HL-60 (cell line): ENCODE measurements at regions not wholly inside any gene's neighbourhood (a gene's known extent, or its start where the extent isn't known, plus 50 kb on each side); places are given as distances from the start of the nearest gene placed in this dataset.

Experiments used
- CTCF ChIP-seq: IDR thresholded peaks from one replicate; pipeline ENCODE4 v1.5.1; 2011; ENCODE audit warnings: low read length, control low read depth, inconsistent platforms; ENCODE audit not compliant: insufficient read depth
- GABPA ChIP-seq: IDR thresholded peaks from 2 replicates; pipeline ENCODE4 v1.6.1; 2012; ENCODE audit warnings: low read depth
- POLR2AphosphoS5 ChIP-seq: IDR thresholded peaks from 2 replicates; pipeline ENCODE4 v1.6.1; 2012; ENCODE audit warnings: low read depth
- SPI1 ChIP-seq: IDR thresholded peaks from 2 replicates; pipeline ENCODE4 v1.6.1; 2012; ENCODE audit warnings: low read depth, mild to moderate bottlenecking, borderline replicate concordance

GRCh38 chr2:126406267-126406666 is 249.7 kb upstream of the GYPC start:
- TF ChIP-seq CTCF (no peak), POLR2AphosphoS5 (no peak), GABPA (no peak), SPI1 (no peak)
